ENCODE measurements at regions not wholly inside any gene's neighbourhood (a gene's known extent, or its start where the extent isn't known, plus 50 kb on each side); places are given as distances from the start of the nearest gene placed in this dataset.

- H3K23me2 ChIP-seq (ENCODE audit: insufficient read length, low read depth, low read length, poor library complexity, severe bottlenecking) = no peaks in the 10 kb centered on the region
- TF ChIP-seq, protein P1, sequence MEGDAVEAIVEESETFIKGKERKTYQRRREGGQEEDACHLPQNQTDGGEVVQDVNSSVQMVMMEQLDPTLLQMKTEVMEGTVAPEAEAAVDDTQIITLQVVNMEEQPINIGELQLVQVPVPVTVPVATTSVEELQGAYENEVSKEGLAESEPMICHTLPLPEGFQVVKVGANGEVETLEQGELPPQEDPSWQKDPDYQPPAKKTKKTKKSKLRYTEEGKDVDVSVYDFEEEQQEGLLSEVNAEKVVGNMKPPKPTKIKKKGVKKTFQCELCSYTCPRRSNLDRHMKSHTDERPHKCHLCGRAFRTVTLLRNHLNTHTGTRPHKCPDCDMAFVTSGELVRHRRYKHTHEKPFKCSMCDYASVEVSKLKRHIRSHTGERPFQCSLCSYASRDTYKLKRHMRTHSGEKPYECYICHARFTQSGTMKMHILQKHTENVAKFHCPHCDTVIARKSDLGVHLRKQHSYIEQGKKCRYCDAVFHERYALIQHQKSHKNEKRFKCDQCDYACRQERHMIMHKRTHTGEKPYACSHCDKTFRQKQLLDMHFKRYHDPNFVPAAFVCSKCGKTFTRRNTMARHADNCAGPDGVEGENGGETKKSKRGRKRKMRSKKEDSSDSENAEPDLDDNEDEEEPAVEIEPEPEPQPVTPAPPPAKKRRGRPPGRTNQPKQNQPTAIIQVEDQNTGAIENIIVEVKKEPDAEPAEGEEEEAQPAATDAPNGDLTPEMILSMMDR (conservative IDR thresholded peaks at IDR 0.05) = no peak
- no peak overlapping the region for H3K27ac Mint-ChIP-seq
- H3K4me2 ChIP-seq (ENCODE audit: insufficient read depth, insufficient read length, low read length) = no peak overlapping the region
- no peaks in the 10 kb centered on the region for H3K79me2 ChIP-seq (ENCODE audit: insufficient read depth, low read length)
- H2AK5ac ChIP-seq (ENCODE audit: insufficient read length, low read length) = no peak overlapping the region
- H3K79me1 ChIP-seq (ENCODE audit: insufficient read depth, low read depth, low read length, poor library complexity, severe bottlenecking) = no peaks in the 10 kb centered on the region
- no peaks in the 10 kb centered on the region for H3K9me3 ChIP-seq (ENCODE audit: control insufficient read depth, low read depth, low read length)
- H2BK15ac ChIP-seq (ENCODE audit: low read depth, low read length) = no peak overlapping the region
- H3K4ac ChIP-seq (ENCODE audit: low read depth, low read length) = no peak overlapping the region
- H3K27ac ChIP-seq (ENCODE audit: insufficient read length, low read depth, low read length) = no peak overlapping the region
- H3K9me3 Mint-ChIP-seq = peaks cover 0 to 4% of the 10 kb centered on the region in 2 experiments; a peak in 1 of 5 replicates
- no peak overlapping the region for H3K9ac ChIP-seq (ENCODE audit: extremely low read depth, insufficient read length, low read length)
- H3K36me3 Mint-ChIP-seq (ENCODE audit: insufficient read depth in 1 of 3, low read depth in 3 of 3) = peaks cover 0 to 7% (median 0%) of the 10 kb centered on the region in 3 experiments; a peak in 2 of 7 replicates
- H4K5ac ChIP-seq (ENCODE audit: insufficient read length, low read depth, low read length) = no peak overlapping the region
- no peak overlapping the region for H3K56ac ChIP-seq (ENCODE audit: insufficient read length, low read depth, low read length)
- no peak overlapping the region for H2BK5ac ChIP-seq (ENCODE audit: insufficient read length, low read length)
- no peaks in the 10 kb centered on the region for H3K27me3 Mint-ChIP-seq (ENCODE audit: low read depth)
- H3K14ac ChIP-seq (ENCODE audit: insufficient read depth, low read length) = no peak overlapping the region
- H3K4me1 Mint-ChIP-seq = peaks cover 4 to 5% of the 10 kb centered on the region in 2 experiments; a peak in 3 of 4 replicates
- no peaks in the 10 kb centered on the region; the same call in 1 of the 2 replicates for H3K4me1 ChIP-seq (ENCODE audit: insufficient read depth, low read length)
- H2AFZ ChIP-seq (ENCODE audit: low read length) = no peak overlapping the region
- no peak overlapping the region for H3K18ac ChIP-seq (ENCODE audit: insufficient read length, low read depth, low read length)
- no peak overlapping the region for H3K4me3 Mint-ChIP-seq
- H3K27me3 ChIP-seq (ENCODE audit: insufficient read depth, low read length) = no peaks in the 10 kb centered on the region
- WGBS (ENCODE audit: extremely low coverage, insufficient read length, low lambda C conversion rate) = no CpG with 5 or more reads among the region's 5 CpGs
- no peak overlapping the region for H2BK12ac ChIP-seq (ENCODE audit: insufficient read length, low read depth, low read length)
- H4K8ac ChIP-seq (replicated peaks; ENCODE audit: insufficient read length, low read depth, low read length) = no peak overlapping the region
- no peak overlapping the region for H4K91ac ChIP-seq (ENCODE audit: insufficient read length, low read depth, low read length)
- H3T11ph ChIP-seq (ENCODE audit: low read length) = no peak overlapping the region
- no peak overlapping the region for H3K23ac ChIP-seq (ENCODE audit: insufficient read length, low read depth, low read length)
- H4K20me1 ChIP-seq (ENCODE audit: control insufficient read depth, insufficient read depth, insufficient read length) = no peaks in the 10 kb centered on the region
- no peak overlapping the region for H2BK20ac ChIP-seq (ENCODE audit: low read depth, low read length, poor library complexity, severe bottlenecking)
- no peak for DNase-seq
- no peak overlapping the region for H2BK120ac ChIP-seq (ENCODE audit: low read depth, low read length, poor library complexity, severe bottlenecking)
Observed at GRCh38 chr14:48391661-48392060, 716.3 kb upstream of the MDGA2 start.

Measured in H9 (cell line).